GM19043 (cell line): ENCODE measurements at regions not wholly inside any gene's neighbourhood (a gene's known extent, or its start where the extent isn't known, plus 50 kb on each side); places are given as distances from the start of the nearest gene placed in this dataset.
"Not testable (repeated sequence)": the region's sequence is repeated elsewhere in the genome, so short reads cannot be mapped to it uniquely, and the experiment has no call there.

Experiments
- ATAC-seq: cut with Tn5 transposase; IDR thresholded peaks from one replicate; pipeline ENCODE4 v1.9.1; 2021; ENCODE audit warnings: low read depth; ENCODE audit not compliant: unreplicated experiment

DNA sequence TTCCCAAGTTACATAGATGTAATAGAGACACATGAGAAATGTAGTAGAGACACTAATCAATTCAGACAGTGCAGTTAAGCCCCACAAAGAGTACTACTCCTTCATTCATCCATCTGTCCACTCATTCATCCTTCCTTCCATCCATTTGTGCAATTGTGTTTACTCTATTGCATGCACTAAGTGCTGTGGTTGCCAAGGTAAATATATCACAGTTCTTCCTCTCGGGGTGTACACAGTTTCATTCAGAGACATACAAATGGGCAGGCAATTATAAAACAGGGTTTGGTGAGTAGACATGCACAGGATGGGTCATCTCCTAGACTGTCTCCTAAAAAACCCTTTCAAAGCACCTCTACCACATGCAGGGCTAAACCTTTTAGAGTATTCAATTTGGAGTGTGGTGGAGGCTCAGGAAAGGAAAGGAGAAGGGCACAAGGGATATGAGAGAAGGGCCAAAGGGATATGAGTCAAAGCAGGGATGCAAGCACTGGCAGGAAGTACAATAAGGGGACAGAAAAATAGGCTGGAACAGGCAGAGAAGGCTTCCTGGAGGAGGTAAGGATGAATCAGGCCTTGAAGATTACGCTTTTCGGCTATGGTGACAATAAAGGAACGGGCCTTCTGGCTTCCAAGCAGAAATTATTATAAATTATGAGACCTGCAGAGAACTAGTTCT is 153.6 kb upstream of the VKORC1L1 start:
- not testable (repeated sequence) for ATAC-seq

DNA sequence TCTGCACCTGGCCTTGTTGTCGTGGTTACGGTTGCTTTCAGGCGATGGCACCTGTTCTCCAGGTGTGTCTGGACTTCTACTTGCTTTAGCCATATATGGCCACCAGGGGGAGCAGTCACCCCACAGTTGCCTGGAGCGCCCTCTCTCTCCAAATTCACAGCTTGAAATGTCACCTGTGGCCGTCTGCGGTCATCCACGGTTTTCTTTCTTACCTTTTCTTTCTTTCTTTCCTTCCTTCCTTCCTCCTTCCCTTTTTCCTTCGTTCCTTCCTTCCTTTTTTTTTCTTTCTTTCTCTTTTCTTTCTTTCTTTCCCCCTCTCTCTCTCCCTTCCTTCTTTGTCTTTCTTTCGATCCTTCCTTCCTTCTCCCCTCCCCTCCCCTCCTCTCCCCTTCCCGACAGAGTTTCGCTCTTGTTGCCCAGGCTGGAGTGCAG is 150.5 kb upstream of the VKORC1L1 start:
- ATAC-seq = no peak

DNA sequence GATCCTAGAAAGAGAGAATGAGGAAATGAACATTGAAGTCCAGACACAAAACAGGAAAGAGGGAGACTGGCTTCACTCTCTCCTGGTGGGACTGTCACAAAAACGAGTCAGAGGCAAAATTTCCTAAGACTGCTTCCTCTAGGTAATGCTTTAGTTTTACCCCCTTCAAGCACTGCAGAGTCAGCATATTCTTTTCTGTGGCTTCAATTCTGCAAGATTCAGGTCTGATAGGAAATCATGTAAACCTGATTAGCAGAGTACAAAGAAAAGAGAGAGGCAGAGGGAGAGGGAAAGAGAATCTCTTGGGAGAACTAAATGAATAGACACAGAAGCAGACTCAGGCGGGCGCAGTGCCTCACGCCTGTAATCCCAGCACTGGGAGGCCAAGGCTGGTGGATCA is 145.7 kb upstream of the VKORC1L1 start:
- not testable (repeated sequence) for ATAC-seq

DNA sequence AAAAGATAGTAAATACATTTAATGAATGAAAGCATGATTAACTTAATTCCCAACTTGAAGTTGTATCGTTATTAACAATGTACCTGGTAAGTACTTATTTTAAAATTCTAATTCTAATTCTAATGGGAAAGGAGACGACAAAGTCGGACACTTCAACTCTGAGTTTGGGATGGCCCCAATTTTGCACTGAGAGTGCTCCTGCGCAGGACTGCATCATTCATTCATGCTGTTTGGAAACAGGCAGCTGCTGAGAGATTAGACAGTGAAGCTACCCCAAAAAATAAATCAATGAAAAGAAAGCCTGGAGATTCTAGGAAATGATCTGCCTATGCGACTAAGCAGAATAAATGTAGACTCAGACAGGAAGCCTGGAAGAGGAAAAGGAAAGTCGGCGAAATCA is 141.7 kb upstream of the VKORC1L1 start:
- no peak for ATAC-seq

DNA sequence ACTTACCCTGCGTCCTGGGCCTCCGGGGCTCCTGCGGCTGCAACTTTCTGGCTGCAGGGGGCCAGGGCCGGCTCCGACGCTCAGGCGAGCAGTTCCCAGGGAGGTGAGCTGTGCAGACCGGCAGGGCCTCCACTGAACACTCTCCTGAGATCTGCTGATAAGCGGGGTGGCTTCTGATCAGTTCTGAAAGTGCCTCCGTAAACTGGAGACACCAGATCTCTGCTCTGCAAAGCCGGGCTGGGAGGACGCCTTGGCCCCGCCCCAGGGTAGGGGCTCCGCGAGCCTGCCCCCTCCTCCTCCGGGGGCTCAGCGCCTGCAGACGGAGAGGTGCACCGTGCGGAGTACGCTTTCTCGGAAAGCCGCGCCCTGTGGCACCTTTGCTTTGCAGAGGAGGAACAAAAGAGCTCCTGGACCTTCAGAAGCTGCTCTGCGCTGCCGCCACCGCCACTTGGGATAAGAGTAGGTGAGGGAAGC is 141.3 kb upstream of the VKORC1L1 start:
- no peak for ATAC-seq

DNA sequence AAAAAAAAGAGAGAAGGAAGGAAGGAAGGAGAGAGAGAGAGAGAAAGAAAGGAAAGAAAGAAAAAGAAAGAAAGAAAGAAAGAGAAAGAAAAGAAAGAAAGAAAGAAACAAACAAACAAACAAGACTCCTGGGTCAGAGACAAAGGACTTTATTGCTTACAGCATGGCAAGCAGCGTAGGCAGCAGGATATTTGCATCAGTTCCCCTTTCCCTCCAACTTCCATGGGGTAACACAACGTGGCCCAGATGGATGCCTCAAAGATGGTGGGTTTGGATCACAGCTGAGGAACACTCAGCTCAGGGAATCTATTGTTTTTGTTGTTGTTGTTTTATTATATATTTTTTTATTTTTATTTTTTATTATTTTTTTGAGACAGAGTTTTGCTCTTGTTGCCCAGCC is 128.5 kb upstream of the VKORC1L1 start:
- no peak for ATAC-seq

DNA sequence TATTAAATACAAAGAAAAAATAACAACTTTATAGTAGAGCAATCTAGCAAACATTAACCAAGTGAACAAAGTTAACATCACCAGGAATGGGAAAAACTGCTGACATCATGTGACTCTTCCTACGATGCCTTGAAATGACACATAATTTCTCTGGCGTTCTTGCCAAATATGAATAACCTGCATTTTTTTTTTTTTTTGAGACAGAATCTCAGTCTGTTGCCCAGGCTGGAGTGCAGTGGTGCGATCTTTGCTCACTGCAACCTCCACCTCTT is 126.5 kb upstream of the VKORC1L1 start:
- no peak for ATAC-seq

DNA sequence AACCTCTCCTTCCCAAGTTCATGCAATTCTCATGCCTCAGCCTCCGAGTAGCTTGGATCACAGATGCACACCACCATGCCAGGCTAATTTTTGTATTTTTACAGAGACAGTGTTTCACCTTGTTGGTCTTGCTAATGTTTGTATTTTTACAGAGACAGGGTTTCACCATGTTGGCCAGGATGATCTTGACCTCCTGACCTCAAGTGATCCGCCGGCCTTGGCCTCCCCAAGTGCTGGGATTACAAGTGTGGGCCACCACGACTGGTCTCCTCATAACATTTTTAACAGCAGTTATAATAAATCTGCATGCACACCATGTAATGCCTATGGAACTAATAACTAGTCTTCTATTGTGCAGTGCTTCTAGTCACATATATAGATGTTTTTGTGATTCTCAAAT is 123.8 kb upstream of the VKORC1L1 start:
- ATAC-seq = no peak

DNA sequence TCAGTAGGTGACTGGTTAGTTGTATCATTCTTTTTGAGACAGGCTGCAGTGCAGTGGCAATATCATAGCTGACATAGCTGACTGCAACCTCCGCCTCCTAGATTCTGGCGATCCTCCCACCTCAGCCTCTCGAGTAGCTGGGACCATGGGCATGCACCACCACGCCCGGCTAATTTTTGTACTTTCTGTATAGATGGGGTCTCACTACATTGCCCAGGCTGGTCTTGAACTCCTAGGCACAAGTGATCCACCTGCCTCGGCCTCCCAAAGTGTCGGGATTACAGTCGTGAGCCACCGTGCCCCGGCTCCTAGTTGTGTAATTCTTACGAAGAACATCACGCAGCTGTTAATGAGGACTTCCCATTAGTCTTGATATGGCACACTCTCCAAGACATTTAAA is 123.4 kb upstream of the VKORC1L1 start:
- ATAC-seq = no peak

DNA sequence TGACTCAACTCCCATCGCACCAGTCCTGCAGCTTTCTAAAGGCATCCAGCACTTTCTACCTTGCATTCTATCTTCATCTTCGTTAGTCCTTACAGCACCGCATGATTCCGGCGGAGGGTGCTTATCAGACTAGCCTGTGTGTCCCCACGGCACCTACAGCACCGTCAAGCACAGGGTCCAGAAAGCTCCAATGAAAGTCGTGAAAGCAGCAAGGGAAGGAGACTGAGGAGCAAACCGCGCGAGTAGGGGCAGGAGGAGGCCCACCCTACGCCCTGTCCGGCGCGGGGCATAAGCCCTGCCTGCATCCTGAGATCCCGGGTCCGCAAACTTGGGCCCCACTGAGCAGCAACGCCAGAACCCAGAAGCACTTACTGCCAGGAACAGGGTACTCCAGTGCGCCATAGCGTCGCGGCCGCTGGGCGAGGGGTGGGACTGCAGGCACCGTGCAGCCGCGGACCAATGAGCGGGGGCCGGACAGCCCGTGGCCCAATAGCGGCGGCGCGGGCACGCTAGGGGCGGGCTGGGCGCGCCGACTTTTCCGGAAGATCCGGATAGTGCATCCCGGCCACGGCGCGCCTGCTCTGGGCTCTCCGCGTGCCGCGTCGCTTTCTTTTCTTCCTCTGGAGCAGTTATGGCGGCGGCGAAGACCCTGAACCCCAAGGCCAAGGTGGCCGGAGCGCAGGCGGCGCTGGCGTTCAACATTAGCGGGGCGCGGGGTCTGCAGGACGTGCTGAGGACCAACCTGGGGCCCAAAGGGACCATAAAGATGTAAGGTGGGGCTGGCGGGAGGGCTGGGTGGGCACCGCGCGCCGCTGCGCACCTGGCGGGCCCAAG is 122.1 kb upstream of the VKORC1L1 start:
- ATAC-seq = peak; percentile 99

DNA sequence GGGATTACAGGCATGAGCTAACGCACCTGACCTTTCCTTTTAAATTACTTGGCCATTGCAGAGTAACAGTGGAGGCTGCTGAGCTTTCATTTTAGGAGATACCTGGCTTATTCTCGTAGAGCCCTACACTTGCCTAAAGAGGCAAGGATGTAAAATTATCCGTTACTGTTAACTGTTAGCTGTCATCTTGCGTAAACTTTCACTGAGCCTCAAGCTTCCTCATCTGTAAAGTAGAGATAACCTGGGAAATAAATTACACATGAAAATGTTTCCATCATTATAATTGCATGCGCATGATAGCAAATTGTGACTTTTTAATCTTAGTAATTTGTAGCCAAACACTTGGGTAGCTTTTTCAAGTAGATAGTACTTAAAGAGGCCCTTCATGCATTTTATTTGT is 118.8 kb upstream of the VKORC1L1 start:
- ATAC-seq = not testable (repeated sequence)

DNA sequence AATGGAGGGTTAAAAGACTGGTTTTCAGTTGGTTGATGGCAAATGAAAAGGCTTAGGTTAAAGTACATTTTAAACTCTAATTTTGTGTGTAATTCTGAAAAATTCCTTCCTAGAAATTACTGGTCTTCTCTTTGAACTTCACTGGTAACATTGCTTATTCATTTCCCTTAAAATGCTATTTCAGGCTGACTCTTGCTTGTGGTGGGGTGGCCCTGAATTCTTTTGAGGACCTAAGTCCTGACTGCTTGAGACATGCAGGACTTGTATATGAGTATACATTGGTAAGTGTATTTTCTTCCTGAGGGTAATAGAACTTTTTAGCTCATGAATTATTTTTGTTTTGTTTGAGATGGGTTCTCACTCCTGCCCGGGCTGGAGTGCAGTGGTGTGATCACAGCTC is 113.9 kb upstream of the VKORC1L1 start:
- not testable (repeated sequence) for ATAC-seq

DNA sequence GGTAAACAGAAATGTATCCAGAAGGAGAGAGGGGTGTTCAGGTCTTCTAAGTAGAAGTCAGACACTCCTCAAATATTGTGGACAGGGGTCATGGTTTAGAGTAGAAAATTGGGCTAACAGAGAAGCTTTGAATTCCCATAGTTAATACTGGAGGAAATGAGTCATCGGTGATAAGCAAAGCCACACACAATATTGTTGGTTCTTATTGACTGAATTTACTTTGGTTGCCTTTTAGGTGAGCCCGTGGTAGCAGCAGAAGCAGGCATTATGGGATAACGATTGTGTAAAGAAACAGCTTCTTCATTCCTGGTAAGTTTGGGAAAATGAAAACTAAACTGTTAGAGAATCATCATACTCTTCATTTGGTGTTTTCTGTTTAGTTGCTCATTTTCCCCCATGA is 110.2 kb upstream of the VKORC1L1 start:
- ATAC-seq = not testable (repeated sequence)

DNA sequence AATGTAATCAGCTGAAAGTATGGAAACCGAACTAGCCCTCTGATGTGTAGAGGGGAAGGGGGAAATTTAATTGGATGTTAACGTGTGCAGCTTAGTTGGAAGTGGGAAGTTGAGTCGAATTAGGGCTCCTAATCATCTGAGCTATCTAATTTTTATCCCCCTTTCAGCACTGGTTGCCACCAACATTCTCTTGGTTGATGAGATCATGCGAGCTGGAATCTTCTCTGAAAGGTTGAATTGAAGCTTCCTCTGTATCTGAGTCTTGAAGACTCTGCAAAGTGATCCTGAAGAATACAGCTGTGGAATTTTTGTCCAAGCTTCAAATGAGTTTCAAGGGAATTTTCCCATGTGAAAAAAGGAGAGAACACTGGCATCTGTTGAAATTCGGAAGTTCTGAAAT is 109.8 kb upstream of the VKORC1L1 start:
- not testable (repeated sequence) for ATAC-seq

DNA sequence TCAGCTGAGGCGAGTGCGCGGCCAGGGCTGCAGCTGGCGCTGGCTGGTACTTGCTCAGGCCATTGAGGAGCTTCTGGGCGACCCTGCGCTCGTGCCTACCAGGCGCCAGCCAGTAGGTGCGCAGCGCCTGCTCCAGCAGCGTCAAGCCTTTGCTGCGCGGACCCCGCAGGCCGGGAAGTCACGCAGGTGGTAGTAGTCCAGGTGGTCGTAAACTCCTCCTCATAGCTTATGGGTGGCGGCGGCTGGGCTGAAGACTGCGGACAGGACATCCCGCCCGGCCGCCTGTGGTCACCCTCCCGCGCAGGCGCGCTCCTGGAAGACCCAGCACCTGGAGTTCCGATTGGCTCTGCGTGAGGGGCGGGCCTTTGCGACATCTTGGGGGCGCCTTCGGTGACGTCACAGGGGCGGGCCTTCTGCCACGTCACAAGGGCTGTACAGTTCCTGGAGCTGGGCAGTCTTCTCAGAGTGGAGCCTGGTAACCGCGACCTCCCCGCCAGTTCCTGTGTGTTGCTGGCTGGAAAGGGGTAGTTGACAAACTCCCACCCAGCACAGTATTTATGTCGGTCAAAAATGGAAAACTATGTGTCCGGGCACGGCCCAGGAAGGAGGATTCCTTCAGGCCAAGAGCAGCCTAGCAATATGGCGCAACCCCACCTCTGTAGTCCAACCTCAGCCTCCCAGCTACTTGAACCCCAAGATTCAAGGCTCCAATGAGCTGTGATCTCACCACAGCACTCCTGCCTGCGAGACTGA is 102.2 kb upstream of the VKORC1L1 start:
- ATAC-seq = peak; percentile 99

DNA sequence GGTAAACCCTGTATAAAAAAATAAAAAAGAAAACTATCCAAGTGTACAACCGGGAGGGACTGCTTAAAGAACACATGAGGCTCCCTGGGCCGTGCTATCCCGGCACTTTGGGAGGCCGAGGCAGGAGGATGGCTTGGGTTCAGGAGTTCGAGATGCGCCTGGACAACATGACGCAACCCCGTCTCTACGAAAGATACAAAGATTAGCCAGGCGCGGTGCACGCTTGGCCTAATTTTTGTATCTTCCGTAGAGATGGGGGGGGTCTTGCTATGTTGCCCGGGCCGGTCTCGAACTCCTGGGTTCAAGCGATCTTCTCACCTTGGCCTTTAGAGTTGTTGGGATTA is 101.7 kb upstream of the VKORC1L1 start:
- not testable (repeated sequence) for ATAC-seq

DNA sequence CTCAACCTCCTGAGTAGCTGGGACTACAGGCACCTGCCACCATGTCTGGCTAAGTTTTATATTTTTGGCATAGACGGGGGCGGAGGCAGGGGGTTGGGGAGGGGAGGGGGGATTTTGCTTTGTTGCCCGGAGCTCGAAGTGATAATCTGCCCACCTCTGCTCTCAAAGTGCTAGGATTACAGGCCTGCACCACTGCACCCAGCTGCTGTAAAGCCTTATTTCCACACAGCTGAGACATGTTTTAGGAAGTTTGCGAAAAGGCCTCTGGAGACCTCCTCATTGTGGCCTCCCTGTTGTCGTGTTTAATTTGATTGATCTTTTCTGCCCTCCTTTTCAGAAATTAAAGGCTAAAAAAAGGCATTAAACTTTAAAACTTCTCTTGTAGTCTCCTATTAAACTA is 96.2 kb upstream of the VKORC1L1 start:
- ATAC-seq = not testable (repeated sequence)

DNA sequence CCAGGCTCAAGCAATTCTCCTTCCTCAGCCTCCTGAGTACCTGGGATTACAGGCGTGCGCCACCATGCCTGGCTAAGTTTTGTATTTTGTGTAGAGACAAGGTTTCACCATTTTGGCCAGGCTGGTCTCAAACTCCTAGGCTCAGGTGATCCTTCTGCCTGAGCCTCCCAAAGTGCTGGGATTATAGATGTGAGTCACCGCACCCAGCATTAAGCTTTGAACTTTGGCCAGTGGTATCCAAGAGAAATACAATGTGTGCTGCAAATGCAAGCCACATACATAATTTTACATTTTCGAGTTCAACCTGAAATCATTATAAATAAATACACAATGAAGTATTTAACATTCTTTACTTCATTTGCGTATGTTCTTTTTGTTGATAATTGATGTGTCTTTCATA is 82.9 kb upstream of the VKORC1L1 start:
- not testable (repeated sequence) for ATAC-seq

DNA sequence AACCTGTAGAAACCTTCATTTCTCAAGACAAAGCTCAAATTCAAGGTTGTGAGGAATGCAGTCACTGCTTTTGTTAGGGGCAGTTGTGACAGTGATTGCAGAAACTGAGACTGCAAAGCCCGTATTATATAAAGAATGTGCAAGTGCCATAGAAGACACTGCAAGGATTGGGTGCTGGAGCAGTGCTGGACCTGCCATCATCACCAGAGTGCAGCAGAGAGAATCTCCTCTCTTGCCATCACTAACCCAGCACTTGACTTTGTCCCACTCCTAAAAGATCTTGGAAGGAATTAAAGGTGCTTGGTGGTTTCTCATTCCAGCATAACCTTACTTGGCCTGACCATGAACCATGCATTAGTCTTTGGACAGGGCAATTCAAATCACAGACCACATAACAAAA is 81.1 kb upstream of the VKORC1L1 start:
- not testable (repeated sequence) for ATAC-seq

DNA sequence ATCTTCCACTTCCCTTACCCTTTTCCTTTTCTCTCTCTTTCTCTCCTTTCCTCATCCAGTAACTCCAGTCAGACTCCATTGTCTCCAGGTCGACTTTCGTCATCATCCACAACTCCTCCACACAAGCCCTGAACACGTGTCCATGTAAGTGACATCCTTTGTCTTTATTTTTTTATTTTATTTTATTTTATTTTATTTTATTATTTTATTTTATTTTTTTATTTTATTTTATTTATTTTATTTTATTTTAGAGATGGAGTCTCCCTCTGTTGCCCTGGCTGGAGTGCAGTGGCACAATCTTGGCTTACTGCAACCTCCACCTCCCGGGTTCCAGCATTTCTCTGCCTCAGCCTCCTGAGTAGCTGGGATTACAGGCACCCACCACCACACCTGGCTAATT is 80.1 kb upstream of the VKORC1L1 start:
- ATAC-seq = not testable (repeated sequence)

DNA sequence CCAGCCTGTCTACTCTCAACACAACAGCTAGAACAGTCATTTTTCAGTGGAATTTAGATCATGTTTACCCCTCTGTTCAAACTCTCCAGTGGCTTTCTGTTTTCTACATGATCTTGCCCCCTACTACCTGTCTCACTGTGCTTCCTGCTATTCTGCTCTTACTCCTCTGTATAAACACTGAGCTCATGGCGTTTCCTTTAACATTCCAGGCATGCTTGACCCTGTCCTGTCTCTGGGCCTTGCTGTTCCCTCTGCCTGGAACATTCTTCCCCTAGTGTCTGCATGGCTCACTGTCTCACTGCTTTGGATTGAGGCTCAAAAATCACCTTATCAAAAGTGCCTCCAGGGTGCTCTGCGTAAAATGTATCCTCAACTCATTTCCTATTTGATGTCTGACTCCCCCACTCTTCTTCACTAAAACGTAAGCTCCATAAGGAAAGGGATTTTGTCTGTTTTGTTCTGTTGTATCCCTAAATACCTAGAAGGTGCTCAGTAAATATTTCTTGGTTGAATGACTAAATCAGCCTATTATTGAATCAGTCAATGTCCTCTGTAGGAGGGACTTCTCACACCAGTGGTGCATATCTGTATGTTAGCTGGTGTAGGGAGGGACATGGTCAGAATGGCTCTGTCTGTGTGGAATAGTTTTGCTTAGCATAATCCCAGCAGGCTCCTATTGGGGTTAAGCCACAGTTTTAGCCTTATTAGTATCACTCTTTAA is 78.0 kb upstream of the VKORC1L1 start:
- not testable (repeated sequence) for ATAC-seq
